DMS53 treated with DMSO at 0.1 percent for 48 hours (cell line): ENCODE measurements at regions not wholly inside any gene's neighbourhood (a gene's known extent, or its start where the extent isn't known, plus 50 kb on each side); places are given as distances from the start of the nearest gene placed in this dataset.

ENCODE experiments used
- DNase-seq: peaks from one replicate; lab custom pipeline; 2025; ENCODE audit not compliant: unreplicated experiment; lab: John Stamatoyannopoulos, UW

GRCh38 chr20:17012546-17013226 is 214.2 kb upstream of the PCSK2 start:
- no peak for DNase-seq

DNA sequence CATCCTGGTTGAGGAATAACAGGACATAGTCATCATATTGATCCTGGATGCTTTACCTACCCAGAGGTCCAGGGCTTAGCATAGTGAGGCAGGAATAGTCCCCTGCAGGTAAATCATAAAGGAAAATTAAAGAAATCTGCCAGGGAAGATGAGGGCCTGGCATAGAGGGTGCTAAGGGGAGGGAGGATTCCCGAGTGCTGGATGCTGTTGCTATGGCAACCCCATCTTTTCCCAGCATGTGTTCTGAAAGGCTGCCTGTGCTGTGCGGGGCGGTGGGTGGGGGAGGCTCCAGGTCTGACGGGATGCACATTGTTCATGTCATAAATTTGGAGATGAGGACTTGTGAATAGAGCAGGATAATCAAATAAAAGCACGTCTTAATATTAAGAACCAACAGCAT is 212.6 kb upstream of the PCSK2 start:
- no peak for DNase-seq

- no peak for DNase-seq
Observed at GRCh38 chr20:17014756-17015366, 212.0 kb upstream of the PCSK2 start.

GRCh38 chr20:17017232-17017631 is 209.6 kb upstream of the PCSK2 start:
- no peak for DNase-seq

GRCh38 chr20:17021481-17021880 is 205.4 kb upstream of the PCSK2 start:
- DNase-seq, result no peak

DNA sequence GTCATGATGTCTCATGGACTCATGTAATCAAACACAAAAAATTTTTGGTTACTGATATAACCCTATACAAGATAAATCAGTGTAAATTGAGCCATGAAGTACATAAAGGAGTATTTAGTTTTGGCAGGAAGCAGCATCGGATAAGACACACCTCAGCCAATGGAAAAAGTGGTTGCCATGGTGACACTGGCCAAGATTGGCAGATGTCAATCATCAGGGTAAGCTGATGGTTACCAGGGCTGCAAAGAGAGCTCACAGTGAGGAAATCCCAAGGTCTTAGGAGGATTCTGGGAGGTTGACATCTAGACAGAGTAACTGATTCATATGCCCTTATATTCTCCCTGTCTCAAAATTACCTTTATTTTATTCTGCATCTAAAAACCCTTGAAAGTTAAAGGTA is 203.8 kb upstream of the PCSK2 start:
- no peak for DNase-seq

GRCh38 chr20:17023806-17024205 is 203.0 kb upstream of the PCSK2 start:
- DNase-seq, result no peak

DNA sequence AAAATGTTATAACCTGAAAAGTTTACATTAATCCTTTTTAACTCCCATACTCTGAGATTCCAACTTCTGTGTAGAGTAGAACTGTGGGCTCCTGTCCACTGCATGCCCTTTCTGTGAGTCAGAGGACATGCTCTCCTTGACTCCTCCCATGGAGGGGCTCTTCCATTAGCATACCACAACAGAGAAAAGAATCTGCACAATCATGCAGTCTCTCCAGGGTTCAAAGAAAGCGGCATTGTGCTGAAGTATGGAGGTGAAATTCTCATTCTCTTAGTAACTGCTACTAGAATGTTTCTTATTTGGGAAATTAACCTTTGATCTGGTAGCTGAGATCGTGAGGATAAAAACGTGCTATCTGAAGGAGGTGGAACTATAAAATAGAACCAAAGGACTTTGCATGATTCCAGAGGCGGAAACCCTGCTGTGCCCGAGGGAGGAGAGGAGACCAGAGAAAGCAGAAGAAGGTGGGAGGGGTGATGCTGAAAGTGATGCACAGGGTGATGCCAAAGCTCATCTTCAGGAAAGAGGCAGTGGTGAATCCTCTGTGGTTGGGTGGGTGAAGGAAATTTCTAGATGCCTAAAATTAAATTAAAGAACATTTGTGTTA is 202.2 kb upstream of the PCSK2 start:
- no peak for DNase-seq

- no peak for DNase-seq
Observed at GRCh38 chr20:17026346-17026745, 200.5 kb upstream of the PCSK2 start.

DNA sequence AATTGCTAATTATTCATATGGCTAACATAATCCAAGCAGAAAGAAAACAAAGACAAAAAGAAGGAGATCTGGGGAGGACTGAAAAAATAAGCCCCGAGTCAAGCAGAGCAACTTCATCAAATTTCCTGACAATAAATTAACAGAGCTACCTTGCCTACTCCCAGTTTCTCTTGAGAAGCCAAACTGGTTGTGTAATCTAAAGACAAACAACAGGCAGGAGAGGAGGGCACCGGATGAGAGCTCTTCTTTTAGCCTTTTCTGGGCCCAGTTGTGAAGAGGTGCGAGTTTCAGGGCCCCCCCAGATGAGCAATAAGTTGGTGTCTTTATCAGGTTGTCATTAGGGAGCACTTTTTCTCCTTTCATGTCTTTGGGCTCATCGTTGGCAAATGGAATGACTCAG is 197.1 kb upstream of the PCSK2 start:
- DNase-seq, result peak; percentile 32

DNA sequence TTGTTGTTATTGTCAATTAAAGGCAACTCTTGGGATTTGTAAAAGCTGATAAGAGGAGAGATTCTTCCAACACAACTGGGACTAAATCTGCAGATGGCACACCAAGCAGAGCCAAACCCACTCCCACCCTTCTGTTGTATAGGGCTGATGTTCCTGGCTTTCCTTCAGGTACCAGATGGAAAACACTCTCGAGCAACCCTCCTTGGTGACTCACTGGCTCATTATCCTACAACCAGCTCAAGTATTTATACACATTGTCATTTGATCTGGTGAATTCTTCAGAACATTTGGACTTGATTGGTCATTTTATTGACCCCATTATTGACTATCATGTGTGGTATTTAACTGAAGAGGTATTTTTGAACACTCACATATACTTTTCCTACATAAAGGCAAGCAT is 190.3 kb upstream of the PCSK2 start:
- DNase-seq, result peak; percentile 68

GRCh38 chr20:17042122-17042521 is 184.7 kb upstream of the PCSK2 start:
- no peak for DNase-seq

GRCh38 chr20:17043323-17043722 is 183.5 kb upstream of the PCSK2 start:
- no peak for DNase-seq

GRCh38 chr20:17044891-17045290 is 181.9 kb upstream of the PCSK2 start:
- DNase-seq, result no peak

GRCh38 chr20:17059465-17059864 is 167.4 kb upstream of the PCSK2 start:
- DNase-seq, result peak; percentile 94

GRCh38 chr20:17061715-17062114 is 165.1 kb upstream of the PCSK2 start:
- DNase-seq, result no peak

DNA sequence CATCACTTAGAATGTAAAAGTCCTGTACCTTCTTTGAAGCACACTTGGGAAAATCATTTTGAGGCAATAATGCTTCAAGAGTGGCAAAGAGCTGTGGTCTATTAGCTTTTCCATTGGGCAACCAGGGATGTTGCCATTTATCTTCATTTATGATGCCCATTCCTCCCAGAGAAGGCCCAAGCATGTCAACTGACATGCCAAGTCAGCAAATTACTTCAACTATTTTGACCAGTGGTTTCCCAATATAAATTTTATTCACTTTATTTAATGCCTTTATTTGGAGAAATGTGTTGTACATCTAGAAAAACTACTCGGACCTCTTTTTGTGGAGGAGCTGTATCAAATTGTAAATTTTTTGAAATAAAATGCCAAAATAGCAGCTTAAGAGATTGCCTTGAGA is 164.1 kb upstream of the PCSK2 start:
- no peak for DNase-seq

DNA sequence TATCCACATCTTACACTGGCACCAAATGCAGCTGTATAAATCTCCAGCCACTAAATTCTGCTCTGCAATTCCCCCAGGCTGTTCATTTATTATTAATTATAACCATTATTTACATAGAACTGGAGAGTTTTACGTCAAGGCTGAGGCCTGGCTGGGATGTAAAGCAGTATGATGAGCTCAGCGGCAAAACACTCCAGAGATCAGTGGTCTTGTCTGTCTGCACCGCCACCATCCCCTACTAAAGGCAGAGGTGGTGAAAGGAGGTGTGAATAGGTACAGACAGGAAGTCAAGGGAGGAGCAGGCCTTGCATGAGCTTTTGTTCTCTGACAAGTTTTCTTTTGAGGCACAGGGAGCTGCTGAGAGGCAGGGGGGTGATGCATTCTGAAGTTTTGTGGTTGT is 159.9 kb upstream of the PCSK2 start:
- DNase-seq, result no peak

DNA sequence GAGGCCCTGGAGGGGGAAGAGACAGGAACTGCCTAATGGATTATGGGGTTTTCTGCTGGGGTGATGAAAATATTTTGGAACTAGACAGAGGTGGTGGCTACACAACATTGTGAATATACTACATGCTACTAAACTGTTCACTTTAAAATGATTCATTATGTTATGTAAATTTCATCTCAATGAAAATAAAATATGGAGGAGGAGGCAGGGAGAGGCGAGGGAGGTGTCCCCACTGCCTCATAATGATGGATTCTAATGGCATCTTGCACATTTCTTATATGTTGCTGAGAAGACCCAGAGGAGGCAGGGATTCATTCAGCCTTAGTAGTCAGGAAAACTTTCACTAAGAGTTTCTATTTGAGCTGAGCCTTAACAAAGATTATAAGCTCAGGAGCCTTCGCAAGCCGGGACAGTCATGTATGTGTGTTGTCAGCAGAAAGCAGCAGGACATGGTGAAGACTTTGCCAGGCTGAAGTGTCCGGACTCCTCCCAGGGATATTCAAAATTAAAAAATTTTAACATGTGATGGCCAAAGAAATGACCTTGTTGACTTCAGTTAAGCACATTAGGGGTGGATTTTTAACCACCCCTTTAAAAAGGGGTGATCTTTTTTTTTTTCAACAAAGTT is 158.6 kb upstream of the PCSK2 start:
- DNase-seq, result no peak

- no peak for DNase-seq
Observed at GRCh38 chr20:17077030-17077429, 149.8 kb upstream of the PCSK2 start.

- no peak for DNase-seq
Observed at GRCh38 chr20:17083738-17084137, 143.1 kb upstream of the PCSK2 start.

GRCh38 chr20:17084909-17085308 is 141.9 kb upstream of the PCSK2 start:
- no peak for DNase-seq
